Loucy (cell line): ENCODE measurements at regions not wholly inside any gene's neighbourhood (a gene's known extent, or its start where the extent isn't known, plus 50 kb on each side); places are given as distances from the start of the nearest gene placed in this dataset.

Source experiments
- EZH2phosphoT487 ChIP-seq: fragments of 200-600 bp; IDR thresholded peaks from 2 replicates; pipeline ENCODE4 v1.6.1; 2018; ENCODE audit warnings: antibody characterized with exemption, mild to moderate bottlenecking, moderate library complexity, borderline replicate concordance
- TF ChIP-seq, protein P1 (sequence below): fragments of 200-600 bp; sonication (generic); conservative IDR thresholded peaks from 2 replicates; pipeline ENCODE4 v1.5.1; 2014; ENCODE audit warnings: mild to moderate bottlenecking, antibody characterized with exemption, low read length

DNA sequence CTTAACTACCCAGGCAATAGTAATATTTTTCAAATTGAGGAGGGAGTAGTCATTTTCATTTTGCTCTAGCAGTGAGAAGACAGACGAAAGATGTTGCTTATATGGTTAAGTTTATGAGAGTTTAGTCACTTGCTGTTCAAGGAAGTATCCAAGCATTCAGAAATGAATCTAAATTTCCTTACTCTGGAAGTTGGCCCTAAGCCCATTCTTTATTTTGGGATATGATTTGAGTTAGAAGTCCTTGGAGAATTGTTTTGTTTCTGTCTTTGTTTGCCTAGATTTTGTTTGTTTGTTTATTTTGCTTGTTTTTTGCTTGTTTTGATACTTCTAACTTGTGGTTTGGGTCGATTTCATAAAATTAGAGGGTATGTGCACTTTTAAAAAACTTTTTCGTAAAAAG, 146.4 kb upstream of the FGF10 start:
- TF ChIP-seq, protein P1, sequence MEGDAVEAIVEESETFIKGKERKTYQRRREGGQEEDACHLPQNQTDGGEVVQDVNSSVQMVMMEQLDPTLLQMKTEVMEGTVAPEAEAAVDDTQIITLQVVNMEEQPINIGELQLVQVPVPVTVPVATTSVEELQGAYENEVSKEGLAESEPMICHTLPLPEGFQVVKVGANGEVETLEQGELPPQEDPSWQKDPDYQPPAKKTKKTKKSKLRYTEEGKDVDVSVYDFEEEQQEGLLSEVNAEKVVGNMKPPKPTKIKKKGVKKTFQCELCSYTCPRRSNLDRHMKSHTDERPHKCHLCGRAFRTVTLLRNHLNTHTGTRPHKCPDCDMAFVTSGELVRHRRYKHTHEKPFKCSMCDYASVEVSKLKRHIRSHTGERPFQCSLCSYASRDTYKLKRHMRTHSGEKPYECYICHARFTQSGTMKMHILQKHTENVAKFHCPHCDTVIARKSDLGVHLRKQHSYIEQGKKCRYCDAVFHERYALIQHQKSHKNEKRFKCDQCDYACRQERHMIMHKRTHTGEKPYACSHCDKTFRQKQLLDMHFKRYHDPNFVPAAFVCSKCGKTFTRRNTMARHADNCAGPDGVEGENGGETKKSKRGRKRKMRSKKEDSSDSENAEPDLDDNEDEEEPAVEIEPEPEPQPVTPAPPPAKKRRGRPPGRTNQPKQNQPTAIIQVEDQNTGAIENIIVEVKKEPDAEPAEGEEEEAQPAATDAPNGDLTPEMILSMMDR: no peak
- no peak for TF ChIP-seq EZH2phosphoT487
